ENCODE measurements at regions not wholly inside any gene's neighbourhood (a gene's known extent, or its start where the extent isn't known, plus 50 kb on each side); places are given as distances from the start of the nearest gene placed in this dataset.
A peak's percentile ranks its signal among the peaks of the same experiment; 100 is the strongest.

GRCh38 chr5:6806668-6807067 is 93.4 kb downstream of the TENT4A start:
- no peak for DNase-seq (ENCODE audit: low spot score)

- no peak for DNase-seq (ENCODE audit: low spot score)
Observed at GRCh38 chr5:6808462-6808861, 95.2 kb downstream of the TENT4A start.

- DNase-seq (ENCODE audit: low spot score), result no peak
Observed at GRCh38 chr5:6810641-6811405, 97.6 kb downstream of the TENT4A start.

- no peak for DNase-seq (ENCODE audit: low spot score)
Observed at GRCh38 chr5:6812091-6812490, 98.9 kb downstream of the TENT4A start.

DNA sequence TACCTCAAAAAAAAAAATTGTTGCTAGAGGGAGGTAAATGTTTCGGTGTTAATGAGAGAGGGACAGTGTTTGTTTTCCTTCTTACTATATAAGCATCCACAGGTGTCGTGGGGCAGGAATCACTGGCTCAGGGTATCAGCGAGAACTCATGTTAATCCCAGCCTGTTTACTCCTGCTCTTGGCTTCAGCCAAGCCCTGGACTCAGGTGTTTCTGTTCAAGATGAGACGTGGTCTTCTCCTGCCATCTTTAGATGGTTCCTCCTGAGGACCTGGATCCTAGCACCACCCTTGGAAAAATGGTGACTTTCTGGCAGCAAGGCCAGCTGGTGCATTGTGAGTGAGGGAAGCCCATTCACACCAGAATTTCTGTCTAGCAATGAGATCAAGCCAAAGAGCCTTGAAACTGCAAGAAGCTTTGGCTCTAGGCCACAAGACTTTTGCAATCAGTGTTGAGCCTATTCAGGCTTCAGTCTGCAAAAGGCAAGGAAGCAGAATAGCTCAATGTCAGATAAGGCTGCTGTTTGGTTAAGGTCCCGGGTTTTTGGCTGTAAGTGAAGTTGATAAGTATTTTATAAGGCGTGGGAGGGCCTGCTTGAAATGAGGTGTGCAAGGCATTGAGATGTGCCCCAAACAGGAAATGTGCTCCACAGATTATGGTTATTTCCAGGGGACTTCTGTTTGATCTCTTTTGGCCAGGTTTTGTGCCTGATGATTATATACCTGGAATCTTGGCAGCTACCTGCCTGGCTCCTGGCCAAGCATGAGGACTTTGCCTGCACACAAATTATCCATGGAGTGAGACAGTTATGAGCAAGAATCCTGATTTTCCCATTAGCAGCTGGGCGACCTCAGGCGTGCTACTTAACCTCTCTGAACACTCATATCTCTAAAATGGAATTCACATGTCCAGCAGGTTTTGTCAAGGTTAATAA is 99.8 kb downstream of the TENT4A start:
- DNase-seq (ENCODE audit: low spot score), result no peak

DNA sequence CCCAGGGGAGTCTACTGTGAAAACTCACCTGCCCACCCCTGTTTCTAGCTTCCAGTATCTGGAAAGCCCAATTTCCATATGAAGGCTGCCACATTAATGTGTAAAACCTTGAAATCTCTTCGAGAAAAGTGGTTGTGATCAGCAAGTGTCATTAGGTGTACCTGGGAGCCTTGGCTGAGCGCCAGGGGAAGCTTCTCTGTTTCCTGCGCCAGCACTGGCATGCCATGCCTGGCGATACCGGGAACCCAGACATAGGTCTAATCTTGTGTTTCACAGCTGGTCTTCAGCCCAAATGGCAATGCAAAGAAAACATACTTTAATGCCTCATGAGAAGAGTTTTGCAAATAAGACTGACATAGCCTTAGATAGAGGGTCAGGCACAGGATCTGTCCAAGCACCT is 101.6 kb downstream of the TENT4A start:
- no peak for DNase-seq (ENCODE audit: low spot score)

DNA sequence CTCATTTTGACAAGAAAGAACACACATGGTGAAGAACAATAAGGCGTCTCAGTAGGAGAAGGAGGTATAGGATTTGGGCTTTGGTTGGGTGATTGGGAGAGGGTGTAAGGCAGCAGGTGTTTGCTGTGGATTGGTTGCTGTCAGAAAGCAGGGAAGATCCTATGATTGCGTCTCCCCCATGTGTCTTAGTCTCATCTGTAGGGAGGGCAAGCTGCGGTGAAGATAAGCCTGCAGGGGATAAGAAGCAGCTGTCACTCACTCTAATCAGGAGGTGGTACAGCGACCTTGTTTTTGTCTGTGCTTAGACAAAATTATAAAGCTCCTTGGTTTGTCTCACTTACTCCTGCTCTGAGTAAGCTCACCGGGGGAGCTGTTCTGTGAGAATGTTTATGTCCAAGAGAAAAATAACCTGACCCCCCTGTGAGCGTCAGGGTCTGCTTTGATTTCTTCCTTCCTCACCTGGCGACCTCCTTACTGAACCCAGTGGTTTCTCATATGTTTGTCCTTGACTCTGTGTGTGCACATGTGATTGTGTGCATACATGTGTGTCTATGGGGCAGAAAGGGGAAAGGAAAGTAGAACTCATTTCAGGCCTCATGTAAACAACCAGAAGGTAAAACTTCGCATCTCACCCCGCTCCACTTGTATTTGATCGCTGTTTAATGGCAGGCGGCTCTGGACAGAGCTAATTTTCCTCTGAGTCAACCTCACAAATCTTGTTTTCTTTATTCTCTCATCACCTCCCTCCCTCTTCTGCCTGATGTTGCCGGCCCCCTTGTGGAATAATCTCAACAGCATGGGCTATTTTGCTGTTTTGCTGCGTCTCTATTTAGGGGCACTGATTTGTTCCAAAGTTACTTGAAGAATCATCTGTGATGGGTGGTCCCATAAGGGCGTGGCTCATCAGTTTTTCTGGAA is 105.6 kb downstream of the TENT4A start:
- no peak for DNase-seq (ENCODE audit: low spot score)

- no peak for DNase-seq (ENCODE audit: low spot score)
Observed at GRCh38 chr5:6819521-6819920, 106.3 kb downstream of the TENT4A start.

DNA sequence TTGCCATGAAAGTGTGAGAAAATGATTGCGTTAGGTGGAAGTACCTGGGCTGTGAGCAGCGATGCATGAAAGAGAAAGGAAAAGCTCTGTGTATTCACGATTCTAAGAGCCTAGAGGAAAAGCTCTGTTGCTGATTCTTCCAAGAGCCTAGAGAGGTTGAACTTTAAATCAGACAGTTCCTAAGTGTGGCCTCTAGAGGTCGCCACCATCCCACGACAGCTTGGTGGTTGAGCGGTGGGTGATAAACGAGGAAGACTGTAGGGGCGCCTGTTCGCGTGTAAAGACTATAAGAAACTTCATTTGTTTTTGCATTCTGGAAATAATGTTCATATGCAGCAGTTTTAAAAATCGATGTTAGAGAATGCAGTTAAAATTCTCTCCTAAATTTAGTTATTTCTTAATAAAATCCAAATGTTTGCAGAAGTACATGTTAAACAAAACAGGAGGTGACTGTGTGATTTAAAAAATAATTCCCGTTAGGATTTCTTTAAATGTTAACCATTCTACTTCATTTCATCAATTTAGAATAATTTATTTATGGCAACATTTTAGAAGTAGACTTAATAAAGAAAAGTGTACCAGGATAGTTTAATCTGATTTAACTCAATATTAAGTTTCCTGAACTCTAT is 107.7 kb downstream of the TENT4A start:
- DNase-seq (ENCODE audit: low spot score), result peak; percentile 61

DNA sequence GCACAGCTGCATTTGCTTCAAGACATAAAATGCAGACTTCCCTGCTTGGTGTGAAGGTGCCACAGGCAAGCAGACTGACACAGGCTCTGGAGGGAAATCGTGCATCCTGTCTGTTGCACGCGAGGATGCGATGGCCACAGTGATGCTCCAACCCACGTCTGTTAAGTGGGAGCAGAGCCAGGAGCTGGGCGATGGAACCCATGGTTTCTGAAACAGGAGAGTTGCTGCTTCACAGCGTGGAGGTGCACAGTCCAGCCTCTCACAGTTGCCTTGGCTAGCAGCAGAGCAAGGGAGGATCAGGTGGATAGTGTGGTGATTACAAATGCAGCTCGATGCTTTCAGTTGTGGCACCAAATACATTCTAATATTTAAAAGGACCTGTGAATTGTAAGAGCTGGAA is 108.8 kb downstream of the TENT4A start:
- DNase-seq (ENCODE audit: low spot score), result no peak

- DNase-seq (ENCODE audit: low spot score), result no peak
Observed at GRCh38 chr5:6822556-6823343, 109.5 kb downstream of the TENT4A start.

GRCh38 chr5:6823996-6824395 is 110.8 kb downstream of the TENT4A start:
- DNase-seq (ENCODE audit: low spot score), result no peak

DNA sequence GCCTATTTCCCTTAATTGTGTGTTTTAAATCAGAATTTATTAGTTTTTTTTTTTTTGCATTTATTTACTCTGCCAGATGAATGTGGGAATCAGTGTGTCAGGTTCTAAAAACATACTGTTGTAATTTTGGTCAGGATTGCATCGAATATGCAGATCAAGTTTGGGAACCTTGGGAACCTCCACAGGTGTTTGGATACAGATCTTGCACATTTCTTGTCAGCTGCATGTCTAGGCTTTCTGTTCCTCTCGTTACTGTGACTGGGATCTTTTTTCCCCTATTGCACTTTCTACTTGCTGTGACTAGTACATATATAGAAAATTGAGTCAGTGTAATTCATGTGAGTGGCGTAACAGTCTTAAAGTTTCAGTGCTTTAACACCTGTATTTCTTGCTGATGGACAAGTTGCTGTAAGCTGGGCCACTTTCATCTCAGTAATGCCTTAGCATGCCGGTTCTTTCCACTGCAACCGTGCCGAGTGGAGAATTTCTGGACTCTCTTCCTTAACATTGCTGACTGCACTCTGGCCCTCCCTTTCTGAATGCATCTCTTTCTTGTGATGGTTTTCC is 112.5 kb downstream of the TENT4A start:
- DNase-seq (ENCODE audit: low spot score), result no peak

DNA sequence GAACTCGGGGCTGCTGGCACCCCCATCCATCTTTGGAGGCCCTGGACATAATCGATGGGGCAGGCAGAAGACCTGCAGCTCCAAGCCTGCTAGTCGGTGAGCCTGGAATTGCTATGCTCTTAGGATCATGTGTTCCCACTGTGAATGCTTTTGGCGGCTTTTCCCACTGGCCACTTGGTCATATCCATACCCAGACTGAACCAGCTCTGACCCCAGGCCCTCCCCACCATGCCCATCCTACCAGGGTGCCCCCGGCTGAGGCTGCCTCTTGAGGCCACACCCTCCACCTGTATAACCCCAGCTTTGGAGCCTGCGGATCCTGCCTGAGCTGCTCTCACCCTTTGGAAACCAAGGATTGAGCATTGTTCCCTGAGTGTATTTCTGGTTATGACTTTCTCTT is 113.5 kb downstream of the TENT4A start:
- no peak for DNase-seq (ENCODE audit: low spot score)

GRCh38 chr5:6827526-6828219 is 114.4 kb downstream of the TENT4A start:
- DNase-seq (ENCODE audit: low spot score), result no peak

GRCh38 chr5:6829150-6829784 is 116.0 kb downstream of the TENT4A start:
- DNase-seq (ENCODE audit: low spot score), result no peak

DNA sequence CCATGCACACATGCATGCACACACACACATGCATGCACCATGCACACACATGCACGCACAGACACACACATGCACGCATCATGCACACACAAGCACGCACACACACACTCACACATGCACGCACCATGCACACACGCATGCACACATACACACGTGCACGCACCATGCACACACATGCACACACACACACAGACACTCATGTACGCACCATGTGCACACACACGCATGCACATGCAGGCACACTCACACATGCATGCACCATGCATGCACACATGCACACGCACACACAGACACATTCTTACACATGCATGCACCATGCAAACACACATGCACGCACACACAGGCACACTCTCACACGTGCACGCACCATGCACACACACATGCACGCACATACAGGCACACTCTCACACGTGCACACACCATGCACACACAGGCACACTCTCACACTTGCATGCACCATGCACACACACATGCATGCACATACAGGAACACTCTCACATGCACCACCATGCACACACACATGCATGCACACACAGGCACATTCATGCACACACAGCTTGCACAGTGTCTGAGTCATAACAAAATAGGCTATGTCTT is 117.5 kb downstream of the TENT4A start:
- DNase-seq (ENCODE audit: low spot score), result no peak
